AG04450 (cell line): ENCODE measurements at regions not wholly inside any gene's neighbourhood (a gene's known extent, or its start where the extent isn't known, plus 50 kb on each side); places are given as distances from the start of the nearest gene placed in this dataset.

Source experiments
- CTCF ChIA-PET: fragments of 300-600, 350-600 bp; formaldehyde crosslinking; extraction: SDS; loops from one replicate; lab custom pipeline; 2022; ENCODE audit warnings: antibody characterized with exemption, inconsistent platforms; lab: Charles Lee
- POLR2A ChIA-PET: fragments of 350-600 bp; formaldehyde crosslinking; extraction: SDS; loops from one replicate; lab custom pipeline; 2021; ENCODE audit warnings: antibody characterized with exemption, inconsistent platforms; lab: Yijun Ruan, JAX
- DNase-seq: peaks from one replicate; pipeline ENCODE4 v3.0.0-alpha.2; 2011; ENCODE audit warnings: low read depth, low spot score
- H3K27ac ChIP-seq: one replicate; pipeline ENCODE4 v1.5.1; 2012; ENCODE audit warnings: low read depth, low read length, control low read depth
- H3K27me3 ChIP-seq: one replicate; pipeline ENCODE4 v1.6.0; 2012; ENCODE audit warnings: low read length; ENCODE audit not compliant: control insufficient read depth, insufficient read depth
- H3K4me3 ChIP-seq: 2 replicates; pipeline ENCODE4 v1.5.1; 2011; ENCODE audit warnings: mild to moderate bottlenecking, low read depth, low read length, control low read depth
- H3K9me3 ChIP-seq: 2 replicates; pipeline ENCODE4 v1.5.1; 2012; ENCODE audit warnings: low read length; ENCODE audit not compliant: control insufficient read depth, insufficient read depth
- CTCF ChIP-seq: IDR thresholded peaks from 2 replicates; pipeline ENCODE4 v1.5.1; 2011; ENCODE audit warnings: low read depth, low read length, control low read depth, inconsistent platforms

DNA sequence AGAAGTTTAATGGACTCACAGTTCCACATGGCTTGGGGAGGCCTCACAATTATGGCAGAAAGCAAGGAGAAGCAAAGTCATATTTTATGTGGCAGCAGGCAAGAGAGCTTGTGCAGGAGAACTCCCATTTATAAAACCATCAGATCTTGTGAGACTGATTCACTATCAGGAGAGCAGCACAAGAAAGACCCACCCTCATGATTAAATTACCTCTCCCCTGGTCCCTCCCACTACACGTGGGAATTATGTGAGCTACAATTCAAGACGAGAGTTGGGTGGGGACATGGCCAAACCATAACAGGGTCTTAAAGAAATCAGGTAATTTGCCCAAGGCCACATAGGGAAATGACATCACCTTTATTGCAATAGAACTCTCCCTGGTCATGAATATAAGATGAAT, 1073.3 kb upstream of the ACVR2A start:
- no peak for TF ChIP-seq CTCF
- Histone ChIP-seq H3K4me3 (no peak overlapping the region), H3K9me3 (no peaks in the 10 kb centered on the region), H3K27ac (no peak overlapping the region), H3K27me3 (no peaks in the 10 kb centered on the region)
- no peak for DNase-seq
- CTCF ChIA-PET: no interaction called here
- POLR2A ChIA-PET: no interaction called here

- Histone ChIP-seq H3K27me3 (no peaks in the 10 kb centered on the region), H3K27ac (no peak overlapping the region), H3K4me3 (no peak overlapping the region), H3K9me3 (no peaks in the 10 kb centered on the region)
- no peak for DNase-seq
- no peak for TF ChIP-seq CTCF
- ChIA-PET POLR2A (no interaction called here), CTCF (no interaction called here)
These were observed 1080.5 kb upstream of the ACVR2A start for GRCh38 chr2:146764301-146764700.

- no peak for TF ChIP-seq CTCF
- Histone ChIP-seq H3K27me3 (no peaks in the 10 kb centered on the region), H3K27ac (no peak overlapping the region), H3K9me3 (no peaks in the 10 kb centered on the region), H3K4me3 (no peak overlapping the region)
- no peak for DNase-seq
- ChIA-PET CTCF (no interaction called here), POLR2A (no interaction called here)
These were observed 1082.0 kb upstream of the ACVR2A start for GRCh38 chr2:146762786-146763185.

DNA sequence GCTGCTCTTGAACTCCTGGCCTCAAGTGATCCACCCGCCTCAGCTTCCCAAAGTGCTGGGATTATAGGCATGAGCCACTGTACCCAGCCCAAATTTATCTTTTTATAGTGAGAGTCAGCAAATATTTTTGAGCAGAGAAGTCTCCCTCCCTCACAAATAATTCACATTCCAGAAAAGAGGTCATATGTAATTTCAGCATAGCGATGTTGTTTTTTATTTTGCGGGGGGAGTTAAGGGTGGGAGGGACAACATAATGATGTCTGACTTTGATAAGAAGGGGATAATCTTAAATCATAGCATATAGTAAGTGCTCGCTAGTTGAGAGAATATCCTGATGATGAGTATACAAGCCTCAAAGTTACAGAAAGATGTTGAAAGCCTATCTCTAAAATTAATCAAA, 1090.2 kb upstream of the ACVR2A start:
- CTCF ChIA-PET: no interaction called here
- H3K4me3 ChIP-seq: no peak overlapping the region
- POLR2A ChIA-PET: no interaction called here
- no peak for TF ChIP-seq CTCF
- no peaks in the 10 kb centered on the region for H3K9me3 ChIP-seq
- no peak for DNase-seq
- H3K27me3 ChIP-seq: no peaks in the 10 kb centered on the region
- no peak overlapping the region for H3K27ac ChIP-seq

- H3K9me3 ChIP-seq: no peaks in the 10 kb centered on the region
- H3K27me3 ChIP-seq: no peaks in the 10 kb centered on the region
- no peak for DNase-seq
- no peak overlapping the region for H3K27ac ChIP-seq
- ChIA-PET POLR2A (no interaction called here), CTCF (no interaction called here)
- no peak for TF ChIP-seq CTCF
- no peak overlapping the region for H3K4me3 ChIP-seq
These were observed 1096.8 kb upstream of the ACVR2A start for GRCh38 chr2:146748046-146748445.
